Neural cell (in vitro differentiated cells): ENCODE measurements at regions not wholly inside any gene's neighbourhood (a gene's known extent, or its start where the extent isn't known, plus 50 kb on each side); places are given as distances from the start of the nearest gene placed in this dataset.

Source experiments
- H2AFZ ChIP-seq: fragments of 200-600, 300-800 bp; sonication (generic), shearing (Covaris generic); 2 replicates; pipeline ENCODE4 v1.6.0; 2014; ENCODE audit warnings: low read depth, mild to moderate bottlenecking, antibody characterized with exemption, low read length, moderate library complexity
- H3F3A ChIP-seq: fragments of 200-600 bp; shearing (Covaris generic); 2 replicates; pipeline ENCODE4 v1.6.1; 2016; ENCODE audit warnings: mild to moderate bottlenecking, moderate library complexity, mixed read lengths, antibody characterized with exemption, low read length; ENCODE audit not compliant: insufficient read depth, poor library complexity, severe bottlenecking
- H3K27ac ChIP-seq: fragments of 200-600, 300-800 bp; sonication (generic), shearing (Covaris generic); 2 replicates; pipeline ENCODE4 v1.5.1; 2014; ENCODE audit warnings: mild to moderate bottlenecking, low read length, moderate library complexity
- H3K27me3 ChIP-seq: fragments of 300-800, 200-600 bp; sonication (generic), shearing (Covaris generic); 2 replicates; pipeline ENCODE4 v1.6.0; 2014; ENCODE audit warnings: mild to moderate bottlenecking, low read depth, low read length, moderate library complexity; ENCODE audit not compliant: insufficient read depth
- H3K36me3 ChIP-seq: fragments of 300-800, 200-600 bp; sonication (generic), shearing (Covaris generic); 2 replicates; pipeline ENCODE4 v1.5.1; 2014; ENCODE audit warnings: mild to moderate bottlenecking, antibody characterized with exemption, low read length, moderate library complexity; ENCODE audit not compliant: insufficient read depth
- H3K4me2 ChIP-seq: fragments of 300-800, 200-600 bp; sonication (generic), shearing (Covaris generic); 2 replicates; pipeline ENCODE4 v1.6.0; 2014; ENCODE audit warnings: mild to moderate bottlenecking, low read length
- H3K4me3 ChIP-seq: fragments of 300-800, 200-600 bp; sonication (generic), shearing (Covaris generic); 2 replicates; pipeline ENCODE4 v1.5.1; 2014; ENCODE audit warnings: mild to moderate bottlenecking, low read length, moderate library complexity
- H3K79me2 ChIP-seq: fragments of 200-600 bp; shearing (Covaris generic); replicated peaks from 2 replicates; pipeline ENCODE4 v1.6.0; 2014; ENCODE audit warnings: mild to moderate bottlenecking, low read length, moderate library complexity; ENCODE audit not compliant: insufficient read depth
- H3K9ac ChIP-seq: fragments of 300-800, 200-600 bp; sonication (generic), shearing (Covaris generic); 2 replicates; pipeline ENCODE4 v1.6.1; 2016; ENCODE audit warnings: mild to moderate bottlenecking, low read length, mixed read lengths
- H3K9me2 ChIP-seq: fragments of 200-600 bp; shearing (Covaris generic); 2 replicates; pipeline ENCODE4 v1.6.1; 2016; ENCODE audit warnings: mild to moderate bottlenecking, low read length, mixed read lengths; ENCODE audit not compliant: insufficient read depth
- H3K9me3 ChIP-seq: fragments of 200-600, 300-800 bp; sonication (generic), shearing (Covaris generic); 2 replicates; pipeline ENCODE4 v1.6.1; 2016; ENCODE audit warnings: mild to moderate bottlenecking, mixed run types, low read length, moderate library complexity, mixed read lengths
- H4K20me1 ChIP-seq: fragments of 200-600 bp; shearing (Covaris generic); 2 replicates; pipeline ENCODE4 v1.6.1; 2016; ENCODE audit warnings: mild to moderate bottlenecking, mixed run types; ENCODE audit not compliant: insufficient read depth
- CTCF ChIP-seq: fragments of 450-650 bp; IDR thresholded peaks from 2 replicates; pipeline ENCODE4 v1.5.1; 2014; ENCODE audit warnings: antibody characterized with exemption, mild to moderate bottlenecking, moderate library complexity; ENCODE audit not compliant: poor library complexity, severe bottlenecking
- EP300 ChIP-seq: fragments of 450-650 bp; conservative IDR thresholded peaks from 2 replicates; pipeline ENCODE4 v1.6.1; 2014; ENCODE audit warnings: antibody characterized with exemption, mild to moderate bottlenecking, moderate library complexity; ENCODE audit not compliant: poor library complexity, severe bottlenecking
- EZH2 ChIP-seq: fragments of 200-600, 300-800 bp; shearing (Covaris generic), sonication (generic); IDR thresholded peaks from 2 replicates; pipeline ENCODE4 v1.6.1; 2014; ENCODE audit warnings: antibody characterized with exemption, low read length, borderline replicate concordance, mild to moderate bottlenecking; ENCODE audit not compliant: insufficient read depth, poor library complexity, severe bottlenecking
- MXI1 ChIP-seq: fragments of 450-650 bp; conservative IDR thresholded peaks from 2 replicates; pipeline ENCODE4 v1.6.1; 2014; ENCODE audit warnings: antibody characterized with exemption, mild to moderate bottlenecking; ENCODE audit not compliant: poor library complexity, severe bottlenecking
- POLR2AphosphoS5 ChIP-seq: IDR thresholded peaks from 2 replicates; pipeline ENCODE4 v1.6.1; 2012
- RAD21 ChIP-seq: fragments of 450-650 bp; conservative IDR thresholded peaks from 2 replicates; pipeline ENCODE4 v1.6.1; 2014; ENCODE audit warnings: antibody characterized with exemption, mild to moderate bottlenecking, moderate library complexity
- SMC3 ChIP-seq: fragments of 450-650 bp; conservative IDR thresholded peaks from 2 replicates; pipeline ENCODE4 v1.6.1; 2014; ENCODE audit warnings: antibody characterized with exemption, mild to moderate bottlenecking, moderate library complexity; ENCODE audit not compliant: poor library complexity
- TAF1 ChIP-seq: IDR thresholded peaks from 2 replicates; pipeline ENCODE4 v1.6.1; 2012; ENCODE audit warnings: low read depth
- TF ChIP-seq, protein P1 (sequence below): IDR thresholded peaks from 2 replicates; pipeline ENCODE4 v1.6.1; 2012; ENCODE audit warnings: borderline replicate concordance

GRCh38 chr9:11892401-11892800 is 800.8 kb upstream of the TYRP1 start:
- TF ChIP-seq TAF1 (no peak), SMC3 (no peak), EZH2 (no peak), CTCF (no peak), RAD21 (no peak), POLR2AphosphoS5 (no peak), EP300 (no peak), MXI1 (no peak)
- TF ChIP-seq, protein P1, sequence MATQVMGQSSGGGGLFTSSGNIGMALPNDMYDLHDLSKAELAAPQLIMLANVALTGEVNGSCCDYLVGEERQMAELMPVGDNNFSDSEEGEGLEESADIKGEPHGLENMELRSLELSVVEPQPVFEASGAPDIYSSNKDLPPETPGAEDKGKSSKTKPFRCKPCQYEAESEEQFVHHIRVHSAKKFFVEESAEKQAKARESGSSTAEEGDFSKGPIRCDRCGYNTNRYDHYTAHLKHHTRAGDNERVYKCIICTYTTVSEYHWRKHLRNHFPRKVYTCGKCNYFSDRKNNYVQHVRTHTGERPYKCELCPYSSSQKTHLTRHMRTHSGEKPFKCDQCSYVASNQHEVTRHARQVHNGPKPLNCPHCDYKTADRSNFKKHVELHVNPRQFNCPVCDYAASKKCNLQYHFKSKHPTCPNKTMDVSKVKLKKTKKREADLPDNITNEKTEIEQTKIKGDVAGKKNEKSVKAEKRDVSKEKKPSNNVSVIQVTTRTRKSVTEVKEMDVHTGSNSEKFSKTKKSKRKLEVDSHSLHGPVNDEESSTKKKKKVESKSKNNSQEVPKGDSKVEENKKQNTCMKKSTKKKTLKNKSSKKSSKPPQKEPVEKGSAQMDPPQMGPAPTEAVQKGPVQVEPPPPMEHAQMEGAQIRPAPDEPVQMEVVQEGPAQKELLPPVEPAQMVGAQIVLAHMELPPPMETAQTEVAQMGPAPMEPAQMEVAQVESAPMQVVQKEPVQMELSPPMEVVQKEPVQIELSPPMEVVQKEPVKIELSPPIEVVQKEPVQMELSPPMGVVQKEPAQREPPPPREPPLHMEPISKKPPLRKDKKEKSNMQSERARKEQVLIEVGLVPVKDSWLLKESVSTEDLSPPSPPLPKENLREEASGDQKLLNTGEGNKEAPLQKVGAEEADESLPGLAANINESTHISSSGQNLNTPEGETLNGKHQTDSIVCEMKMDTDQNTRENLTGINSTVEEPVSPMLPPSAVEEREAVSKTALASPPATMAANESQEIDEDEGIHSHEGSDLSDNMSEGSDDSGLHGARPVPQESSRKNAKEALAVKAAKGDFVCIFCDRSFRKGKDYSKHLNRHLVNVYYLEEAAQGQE = no peak
- Histone ChIP-seq H3K9me2 (no peaks in the 10 kb centered on the region), H3K9ac (no peak overlapping the region), H4K20me1 (no peaks in the 10 kb centered on the region), H3K36me3 (no peaks in the 10 kb centered on the region), H3K27me3 (no peaks in the 10 kb centered on the region), H3F3A (no peaks in the 10 kb centered on the region), H3K4me3 (no peak overlapping the region), H3K79me2 (no peaks in the 10 kb centered on the region), H3K9me3 (no peaks in the 10 kb centered on the region), H3K27ac (no peak overlapping the region), H3K4me2 (no peak overlapping the region), H2AFZ (no peak overlapping the region)

DNA sequence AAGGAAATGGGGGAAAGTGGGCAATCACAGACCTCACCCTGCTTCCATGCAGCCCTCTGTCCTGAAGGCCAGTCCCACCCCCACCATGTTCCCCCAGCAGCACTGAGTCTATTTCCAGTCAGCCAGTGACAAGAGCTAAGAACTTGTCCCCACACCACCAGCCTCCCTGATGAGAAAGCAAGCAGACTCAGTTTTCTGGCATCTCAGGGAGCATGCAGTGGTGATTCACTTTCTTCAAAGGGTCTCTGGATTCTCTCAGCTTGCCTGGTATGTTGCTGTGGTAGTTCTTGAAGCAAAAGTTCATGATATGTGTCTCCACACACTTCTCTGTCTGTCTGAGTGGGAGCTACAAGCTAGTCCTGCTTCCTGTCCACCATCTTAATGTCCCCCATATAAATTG is 799.9 kb upstream of the TYRP1 start:
- no peak overlapping the region for H3K27ac ChIP-seq
- no peak overlapping the region for H3K4me2 ChIP-seq
- no peak overlapping the region for H2AFZ ChIP-seq
- H4K20me1 ChIP-seq = no peaks in the 10 kb centered on the region
- H3K79me2 ChIP-seq = no peaks in the 10 kb centered on the region
- TF ChIP-seq EZH2 = no peak
- TF ChIP-seq CTCF = no peak
- TF ChIP-seq SMC3 = no peak
- no peak for TF ChIP-seq MXI1
- no peak for TF ChIP-seq POLR2AphosphoS5
- no peak for TF ChIP-seq TAF1
- no peak for TF ChIP-seq RAD21
- TF ChIP-seq EP300 = no peak
- TF ChIP-seq, protein P1 = no peak
- no peak overlapping the region for H3K9ac ChIP-seq
- no peak overlapping the region for H3K4me3 ChIP-seq
- no peaks in the 10 kb centered on the region for H3K27me3 ChIP-seq
- no peaks in the 10 kb centered on the region for H3K36me3 ChIP-seq
- H3K9me2 ChIP-seq = no peaks in the 10 kb centered on the region
- no peaks in the 10 kb centered on the region for H3F3A ChIP-seq
- no peaks in the 10 kb centered on the region for H3K9me3 ChIP-seq
